NCI-H1105 treated with DMSO at 0.1 percent for 48 hours (cell line): ENCODE measurements at regions not wholly inside any gene's neighbourhood (a gene's known extent, or its start where the extent isn't known, plus 50 kb on each side); places are given as distances from the start of the nearest gene placed in this dataset.

Source experiments
- DNase-seq: peaks from one replicate; lab custom pipeline; 2025; lab: John Stamatoyannopoulos, UW

DNA sequence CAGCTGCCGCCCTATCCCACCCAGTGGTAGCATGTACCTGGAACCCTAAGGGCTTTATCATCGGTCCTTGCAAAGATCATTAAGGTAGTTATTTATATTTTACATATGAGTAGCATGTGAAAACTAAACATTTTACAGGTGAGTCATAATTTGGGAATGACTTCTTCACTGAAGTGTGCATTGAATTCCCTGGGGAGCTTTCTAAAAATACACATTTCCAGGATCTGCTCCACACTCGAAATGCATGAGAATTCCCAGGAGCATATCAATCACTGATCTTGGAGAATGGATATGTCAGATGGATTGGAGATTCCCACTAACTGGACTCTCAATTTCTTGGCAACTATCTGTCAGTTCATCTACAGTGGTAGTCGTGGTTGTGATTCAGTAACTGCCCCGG, 717.5 kb downstream of the IRX1 start:
- no peak for DNase-seq

DNA sequence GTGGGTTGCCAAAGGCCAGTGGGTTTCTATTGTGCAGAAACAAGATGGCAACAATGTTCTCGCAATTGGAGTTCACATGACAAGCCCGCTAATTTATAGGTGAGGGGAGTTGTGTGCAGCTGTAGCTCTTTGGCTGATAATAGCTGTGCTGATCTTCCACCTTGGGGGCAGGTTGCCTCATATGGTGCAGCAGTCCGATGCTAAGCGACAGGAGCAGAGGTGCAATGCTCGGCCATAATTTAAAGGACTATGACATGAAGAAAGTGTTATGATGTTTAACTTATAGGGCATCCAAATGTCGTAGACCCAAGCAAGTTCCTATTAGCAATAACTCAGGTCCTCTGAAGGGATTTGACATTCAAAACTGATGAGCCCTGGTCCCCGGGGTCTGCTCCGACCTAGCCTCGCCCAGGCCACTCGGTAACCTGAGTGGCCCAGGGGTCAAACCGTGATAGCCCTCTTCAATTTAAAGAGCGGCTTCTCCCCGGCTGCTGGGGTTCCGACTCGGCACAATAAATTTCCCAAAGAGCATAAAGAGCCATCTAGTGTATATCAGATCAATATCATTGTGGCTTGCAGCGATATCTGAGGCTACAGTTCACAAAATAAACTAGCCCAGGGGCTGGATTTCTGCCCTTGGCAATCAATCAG, 724.0 kb downstream of the IRX1 start:
- DNase-seq: no peak

DNA sequence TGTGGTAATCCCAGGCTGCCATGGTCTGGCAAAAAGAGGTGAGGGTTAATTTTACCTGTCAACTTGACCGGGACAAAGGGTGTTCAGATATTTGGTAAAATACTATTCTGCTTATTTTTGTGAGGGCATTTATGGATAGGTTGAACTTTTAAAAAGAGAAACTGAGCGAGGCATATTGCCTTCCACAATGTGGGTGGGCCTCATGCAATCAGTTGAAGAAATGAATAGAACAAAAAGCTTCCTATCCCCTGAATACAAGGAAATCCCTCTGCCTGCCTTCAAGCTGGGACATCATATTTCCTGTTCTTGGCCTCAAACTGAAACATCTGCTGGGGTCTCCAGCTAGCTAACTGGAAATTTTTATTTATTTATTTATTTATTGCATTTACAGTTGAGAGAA, 734.7 kb downstream of the IRX1 start:
- DNase-seq: no peak

DNA sequence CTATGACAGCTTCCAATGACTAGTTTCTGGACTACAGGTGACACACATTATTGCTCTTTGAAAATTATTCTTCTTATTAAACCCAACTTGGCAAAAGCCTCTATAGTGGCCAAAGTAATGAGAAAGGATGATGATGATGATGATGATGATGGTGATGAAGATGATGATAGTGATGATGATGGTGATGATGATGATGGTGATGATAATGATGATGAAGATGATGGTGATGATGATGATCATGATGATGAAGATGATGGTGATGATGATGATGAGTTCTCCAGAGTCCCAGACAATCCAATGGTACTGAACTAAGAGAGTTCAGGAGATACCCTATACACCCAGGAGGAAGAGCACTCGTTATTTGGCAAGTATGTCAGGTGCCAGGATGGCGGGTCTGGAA, 739.4 kb downstream of the IRX1 start:
- no peak for DNase-seq

DNA sequence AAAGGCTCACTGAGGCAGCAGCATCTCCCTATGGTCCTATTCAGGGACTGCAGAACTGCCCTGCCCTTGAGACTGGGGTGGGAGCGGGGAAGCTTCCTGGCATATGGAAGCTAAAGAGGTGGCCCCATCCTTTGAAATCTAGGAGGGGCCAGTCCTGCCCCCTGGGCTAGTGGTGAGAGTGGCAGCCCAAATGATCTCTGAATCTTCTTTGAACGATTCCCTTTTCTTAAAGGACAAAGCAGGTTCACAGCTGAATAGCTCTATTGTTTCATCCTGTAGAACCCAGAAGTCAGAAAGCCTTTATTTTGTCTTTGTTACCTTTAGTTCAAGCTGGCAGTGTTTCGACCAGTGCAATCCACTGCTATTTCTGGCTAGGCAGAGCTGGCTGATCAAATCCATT, 741.9 kb downstream of the IRX1 start:
- no peak for DNase-seq

DNA sequence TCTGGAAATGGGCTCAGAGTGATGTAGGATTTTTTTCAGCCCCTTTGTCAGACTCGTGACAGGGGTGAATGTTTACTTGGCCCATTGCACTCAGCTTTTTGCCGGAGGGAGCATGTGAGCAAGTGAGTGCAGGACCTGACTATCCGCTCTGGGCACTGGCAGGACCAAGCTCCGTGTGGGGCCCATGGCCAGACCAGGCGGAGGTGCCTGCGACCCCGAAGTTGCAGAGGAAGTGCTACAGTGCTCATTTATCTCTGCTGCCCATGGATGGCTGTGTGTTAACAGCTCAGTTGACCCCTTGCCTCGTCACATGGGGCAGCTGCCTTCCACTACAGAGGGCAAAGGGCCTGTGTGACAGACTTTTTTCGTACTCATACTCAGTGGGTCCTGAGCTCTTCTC, 744.3 kb downstream of the IRX1 start:
- DNase-seq: no peak

DNA sequence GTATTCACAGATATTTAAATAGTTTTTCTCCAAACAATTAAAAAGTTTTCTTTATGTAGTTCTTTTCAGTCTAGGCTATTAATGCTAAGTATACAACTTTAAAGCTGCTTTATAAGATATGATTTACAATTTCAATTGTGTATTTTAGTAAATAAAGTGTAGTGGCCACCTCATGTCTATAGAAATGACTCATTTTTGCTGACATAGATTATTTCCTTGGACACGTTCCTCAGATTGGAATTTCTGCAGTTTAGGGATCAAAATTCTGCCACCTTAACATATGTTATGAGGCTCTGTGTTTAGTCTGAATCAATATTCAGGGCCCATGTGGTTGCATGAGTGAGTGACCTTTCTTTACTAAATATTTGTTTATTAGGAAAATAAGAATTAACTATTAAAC, 750.2 kb downstream of the IRX1 start:
- no peak for DNase-seq

DNA sequence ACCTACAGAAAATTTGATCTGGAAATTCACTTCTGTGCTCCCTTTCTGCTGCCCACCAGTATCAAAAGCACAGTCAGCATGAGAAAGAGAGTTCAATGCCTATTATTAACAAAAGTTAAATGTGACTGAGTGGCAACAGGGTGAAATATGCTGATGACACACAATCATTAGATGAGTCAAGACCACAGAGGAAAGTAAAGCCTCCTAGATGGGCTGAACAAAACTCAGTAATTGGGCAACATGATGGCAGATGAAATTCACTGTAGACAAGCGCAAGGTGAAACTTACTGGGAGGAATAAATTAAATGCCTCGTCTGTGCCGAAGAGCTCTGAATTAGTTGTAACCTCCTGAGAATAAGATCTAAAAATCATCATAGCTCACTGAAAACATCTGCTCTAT, 752.8 kb downstream of the IRX1 start:
- DNase-seq: no peak

DNA sequence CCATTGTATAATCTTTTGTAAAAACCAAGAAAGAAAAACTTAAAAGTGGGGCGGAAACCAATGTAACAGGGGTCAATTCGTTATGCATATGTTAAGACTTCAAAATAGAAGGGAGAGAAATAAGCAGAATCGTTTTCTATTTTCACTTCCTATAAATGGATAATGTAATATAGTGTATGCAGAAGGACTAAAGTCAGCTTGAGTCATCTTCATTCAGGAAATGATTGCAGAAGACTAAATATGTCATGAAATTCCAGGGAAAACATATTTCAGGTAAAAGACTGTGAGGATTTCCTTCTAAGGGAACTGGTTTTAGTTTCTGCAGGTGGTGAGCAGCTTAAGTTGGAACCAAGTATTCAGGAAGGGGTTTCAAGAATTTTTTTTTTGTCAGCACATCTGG, 753.3 kb downstream of the IRX1 start:
- DNase-seq: no peak

DNA sequence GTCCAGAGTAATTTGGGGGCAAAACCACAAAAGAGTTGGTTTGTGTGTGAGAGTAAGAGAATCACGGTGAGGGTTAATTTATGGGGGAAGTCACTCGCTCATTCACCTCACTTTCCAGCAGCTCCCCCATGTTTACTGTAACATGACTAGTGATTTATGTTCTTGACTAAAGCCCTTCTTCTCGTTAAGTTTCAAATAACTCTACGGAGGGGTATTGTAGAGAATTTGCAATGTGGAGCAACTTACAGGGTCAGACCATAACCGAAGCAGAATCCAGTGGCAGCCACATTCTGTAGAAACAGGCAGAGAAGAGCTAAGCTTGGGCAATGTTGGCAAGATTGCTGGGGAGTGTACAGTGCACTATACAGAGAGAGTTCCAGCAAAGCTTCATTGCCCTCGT, 760.6 kb downstream of the IRX1 start:
- no peak for DNase-seq

DNA sequence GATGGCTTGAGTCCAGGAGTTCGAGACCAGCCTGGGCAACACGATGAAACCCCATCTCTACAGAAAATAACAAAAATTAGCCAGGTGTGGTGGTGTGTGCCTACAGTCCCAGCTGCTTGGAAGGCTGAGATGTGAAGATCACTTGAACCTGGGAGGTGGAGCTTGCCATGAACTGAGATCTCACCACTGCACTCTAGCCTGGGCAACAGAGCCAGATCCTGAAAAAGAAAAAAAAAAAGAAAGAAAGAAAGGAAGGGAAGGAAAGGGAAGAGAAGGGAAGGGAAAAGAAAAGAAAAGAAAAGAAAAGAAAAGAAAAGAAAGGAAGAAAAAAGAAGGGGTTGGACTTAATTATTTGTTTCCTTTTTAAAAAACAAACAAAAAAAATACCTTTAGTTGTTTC, 764.2 kb downstream of the IRX1 start:
- no peak for DNase-seq

DNA sequence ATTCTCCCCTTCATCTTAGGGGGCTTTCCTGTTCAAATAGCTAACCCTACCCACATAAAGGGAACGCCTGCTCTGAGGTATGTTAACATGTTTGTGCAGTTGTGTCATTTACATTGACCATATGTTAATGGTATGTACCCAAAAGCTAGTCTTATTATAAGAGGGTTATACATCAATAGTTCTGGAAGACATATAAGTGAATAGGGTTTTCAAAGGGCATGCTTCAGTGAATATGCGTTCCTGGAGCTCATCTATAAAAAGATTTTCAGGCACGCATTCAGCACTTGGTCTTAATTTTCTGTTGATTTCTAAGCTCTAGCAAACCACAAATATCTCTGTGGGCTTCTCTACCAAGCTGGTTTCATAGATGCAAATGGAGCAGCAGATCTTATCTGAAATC, 766.1 kb downstream of the IRX1 start:
- DNase-seq: no peak

DNA sequence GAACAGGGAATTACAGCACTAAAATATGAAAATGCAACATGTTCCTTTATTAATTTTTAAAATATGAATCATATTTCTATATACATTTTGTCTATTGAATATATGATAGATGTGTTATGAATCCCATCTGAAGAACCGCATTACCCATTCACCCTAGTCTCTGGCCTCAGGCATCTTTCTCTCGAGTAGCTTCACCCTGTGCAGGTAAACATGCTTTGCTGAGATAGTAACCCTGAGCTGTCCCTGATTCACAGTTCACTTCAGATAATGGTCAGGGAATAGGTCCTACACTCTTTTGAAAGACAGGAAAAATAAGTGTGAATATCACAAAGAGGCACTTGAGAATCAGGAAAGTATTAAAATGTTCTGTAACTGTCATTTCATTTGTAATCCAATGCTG, 766.8 kb downstream of the IRX1 start:
- no peak for DNase-seq

DNA sequence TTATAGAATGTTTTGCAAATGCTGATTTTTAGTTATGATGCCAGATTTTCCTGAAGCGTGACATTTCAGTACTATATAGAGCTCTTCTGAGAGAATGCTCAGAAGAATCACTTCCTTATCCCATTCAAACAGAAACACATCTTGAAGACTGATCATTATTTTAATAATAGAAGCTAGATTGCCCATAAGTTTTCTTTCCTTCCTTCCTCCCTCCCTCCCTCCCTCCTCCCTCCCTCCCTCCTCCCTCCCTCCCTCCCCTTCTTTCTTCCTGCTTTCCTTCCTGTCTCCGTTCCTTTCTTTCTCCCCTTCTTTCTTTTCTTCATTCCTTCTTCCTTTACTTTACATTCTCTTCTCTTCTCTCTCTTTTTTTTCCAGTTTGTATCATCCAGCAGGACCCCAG, 767.4 kb downstream of the IRX1 start:
- DNase-seq: no peak

DNA sequence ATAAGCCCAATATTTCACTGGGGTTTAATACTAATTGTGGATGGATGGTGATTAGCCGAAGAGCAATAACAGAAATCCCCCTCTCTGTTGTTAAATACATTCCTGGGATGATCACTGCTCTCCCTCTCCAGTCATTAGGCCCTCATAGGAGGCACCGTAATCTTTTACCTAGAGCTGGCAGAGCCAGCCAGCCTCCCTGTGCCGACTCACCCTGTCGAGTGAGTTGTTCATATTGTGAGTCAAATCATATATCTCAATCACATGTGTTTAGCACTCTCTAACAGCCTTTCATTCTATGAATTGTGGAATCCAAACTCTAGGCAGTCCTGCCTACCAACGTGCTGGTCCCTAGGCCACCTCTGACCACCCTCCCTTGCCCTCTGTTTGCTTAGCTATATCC, 771.0 kb downstream of the IRX1 start:
- DNase-seq: no peak

DNA sequence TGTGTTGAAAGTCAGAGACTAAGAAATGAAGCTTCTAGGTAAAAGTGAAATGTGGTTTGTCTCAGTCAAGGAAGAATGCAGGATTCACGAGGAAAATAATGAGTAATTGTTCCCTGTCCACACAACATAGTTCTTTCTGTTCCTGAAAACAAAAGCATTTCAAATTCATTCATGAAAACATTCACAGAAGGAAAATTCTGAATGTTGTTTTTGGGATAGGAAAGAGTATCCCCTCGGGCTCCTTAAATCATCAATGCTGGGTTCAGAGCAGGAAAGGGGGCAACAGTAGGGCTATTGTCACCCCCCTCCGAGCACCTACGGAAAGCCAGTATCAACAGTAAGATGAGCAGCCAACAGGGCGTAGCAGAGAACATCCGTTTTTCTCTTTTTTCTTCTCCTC, 769.9 kb upstream of the ADAMTS16 start:
- no peak for DNase-seq

DNA sequence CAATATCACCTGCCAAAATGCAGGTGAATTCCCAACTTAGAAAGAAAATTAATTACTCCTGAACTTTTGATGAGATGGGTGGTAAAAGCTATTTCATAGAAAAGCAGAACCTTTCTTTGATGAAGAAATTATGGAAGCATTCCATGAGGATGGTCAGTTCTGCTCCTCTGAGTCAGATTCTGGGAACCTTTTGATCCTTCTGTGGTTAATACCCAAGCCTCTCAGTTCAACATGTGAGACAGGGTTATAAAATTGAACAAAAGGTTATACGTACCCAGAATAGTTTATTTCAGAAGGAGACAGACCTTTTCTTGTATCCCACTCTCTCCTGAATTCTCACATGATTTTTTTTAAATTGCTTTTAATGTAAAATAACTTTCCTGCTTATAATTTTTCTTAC, 767.6 kb upstream of the ADAMTS16 start:
- no peak for DNase-seq

DNA sequence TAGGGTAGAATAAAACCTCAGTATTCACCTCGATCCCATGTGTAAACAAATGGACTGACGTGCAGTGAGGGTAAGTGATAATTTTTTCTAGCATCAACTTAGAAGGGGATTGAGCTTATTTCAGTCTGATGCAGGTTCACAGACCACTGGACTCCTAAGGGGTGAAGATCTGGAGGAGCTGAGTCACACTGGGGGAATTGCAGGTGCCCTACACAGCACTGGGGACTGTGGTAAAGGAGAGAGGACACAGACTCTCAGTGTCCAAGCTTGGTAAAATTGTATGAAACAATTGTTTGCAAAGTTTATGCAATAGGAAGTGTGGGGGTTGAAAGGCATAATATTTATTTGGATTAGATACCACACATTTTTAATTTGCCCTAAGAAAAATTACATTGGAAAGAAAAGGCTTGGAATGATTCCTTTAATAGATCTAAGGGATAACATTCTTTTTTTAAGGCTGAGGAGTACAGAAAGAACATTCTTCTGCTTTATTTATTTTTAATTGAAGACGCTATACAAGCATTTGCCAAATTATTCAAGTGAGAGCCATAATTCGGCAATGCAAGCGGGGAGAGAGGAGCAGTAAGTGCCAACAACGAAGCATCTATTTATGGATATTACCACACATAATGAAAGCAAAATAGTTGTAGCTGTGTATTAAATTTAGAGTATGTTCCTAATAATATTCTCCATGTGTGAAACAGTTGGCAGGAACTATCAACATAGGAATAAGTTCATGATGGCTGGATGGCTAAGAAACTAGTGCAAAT, 766.9 kb upstream of the ADAMTS16 start:
- no peak for DNase-seq

DNA sequence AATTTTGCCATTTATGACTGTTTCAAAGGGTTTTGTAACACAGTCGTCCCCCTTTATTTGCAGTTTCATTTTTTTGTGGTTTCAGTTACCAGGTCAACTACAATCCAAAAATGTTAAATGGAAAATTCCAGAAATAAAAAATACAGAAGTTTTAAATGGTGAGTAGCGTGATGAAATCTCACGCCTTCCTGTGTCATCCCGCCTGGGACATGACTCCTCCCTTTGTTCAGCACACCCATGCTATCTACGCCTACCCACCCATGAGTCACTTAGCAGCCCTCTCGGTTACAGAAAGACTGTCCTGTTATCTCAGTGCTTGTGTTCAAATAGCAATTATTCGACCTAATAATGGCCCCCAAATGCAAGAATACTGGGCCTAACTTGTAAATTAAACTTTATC, 765.3 kb upstream of the ADAMTS16 start:
- DNase-seq: no peak

DNA sequence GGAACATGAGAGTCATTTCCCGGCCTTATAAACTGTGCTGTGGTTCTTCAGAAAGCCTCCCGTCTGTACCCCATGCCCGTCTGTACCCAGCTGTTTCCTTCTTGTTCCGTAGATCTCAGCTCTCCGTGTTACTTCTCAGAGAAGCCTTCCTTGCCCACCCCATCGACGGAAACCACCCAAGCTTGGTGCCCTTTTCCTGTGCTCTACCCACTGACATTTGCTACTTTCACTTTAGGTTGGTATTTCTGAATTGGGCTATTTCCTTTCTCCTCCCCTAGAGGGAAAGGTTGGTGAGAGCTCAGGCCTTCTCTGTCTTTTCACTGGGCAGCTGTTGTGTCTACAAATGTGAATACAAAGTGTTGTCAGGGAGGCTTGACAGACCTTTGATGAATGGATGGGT, 764.5 kb upstream of the ADAMTS16 start:
- DNase-seq: no peak

DNA sequence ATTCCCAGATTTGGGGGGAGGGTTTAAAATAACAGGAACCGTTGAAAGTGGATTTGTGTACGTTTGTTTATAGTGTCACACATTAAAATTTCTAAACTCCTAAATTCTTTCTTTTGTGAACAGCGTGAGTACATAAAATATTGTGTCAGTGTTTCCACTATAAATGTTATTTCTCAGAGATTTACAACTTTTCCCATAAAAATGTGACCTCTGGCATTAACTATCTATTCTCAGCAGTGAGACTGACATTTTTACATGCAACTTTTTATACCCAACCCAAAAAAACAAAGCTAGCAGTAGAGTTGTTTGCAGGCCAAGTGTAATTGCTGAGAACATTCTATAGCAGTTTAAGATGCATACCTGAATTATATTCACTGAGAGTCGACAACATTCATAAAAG, 757.0 kb upstream of the ADAMTS16 start:
- no peak for DNase-seq

DNA sequence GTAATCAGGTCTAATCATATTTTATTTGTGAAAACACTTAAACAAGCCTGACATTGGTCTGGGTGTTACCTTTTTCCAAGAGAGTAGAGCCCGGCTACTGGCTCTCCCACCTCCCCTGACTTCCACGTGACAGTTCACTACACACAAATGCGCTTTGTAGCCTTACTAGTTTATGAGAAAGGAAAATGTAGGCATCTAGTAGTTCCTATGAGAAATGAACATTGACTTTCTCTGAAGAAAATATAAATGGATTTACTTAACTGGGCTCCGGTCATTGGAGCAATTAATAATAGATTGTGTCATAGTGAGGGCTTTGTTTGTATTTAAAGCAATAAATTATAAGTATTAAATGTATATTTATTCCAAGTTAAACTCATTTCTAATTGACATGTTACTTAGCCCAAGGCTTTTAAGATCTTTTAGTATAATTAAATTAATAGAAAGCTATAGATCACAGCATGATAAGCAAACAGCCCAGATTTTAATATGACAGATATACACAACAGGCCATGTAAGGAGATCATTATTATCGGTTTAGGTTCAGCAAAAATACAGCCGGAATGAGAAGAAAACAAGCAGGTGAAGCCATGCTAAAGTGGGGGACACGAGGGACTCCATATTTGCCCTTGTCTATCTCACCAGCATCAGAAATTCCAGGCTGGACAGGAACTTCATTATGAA, 756.5 kb upstream of the ADAMTS16 start:
- DNase-seq: peak; percentile 26

DNA sequence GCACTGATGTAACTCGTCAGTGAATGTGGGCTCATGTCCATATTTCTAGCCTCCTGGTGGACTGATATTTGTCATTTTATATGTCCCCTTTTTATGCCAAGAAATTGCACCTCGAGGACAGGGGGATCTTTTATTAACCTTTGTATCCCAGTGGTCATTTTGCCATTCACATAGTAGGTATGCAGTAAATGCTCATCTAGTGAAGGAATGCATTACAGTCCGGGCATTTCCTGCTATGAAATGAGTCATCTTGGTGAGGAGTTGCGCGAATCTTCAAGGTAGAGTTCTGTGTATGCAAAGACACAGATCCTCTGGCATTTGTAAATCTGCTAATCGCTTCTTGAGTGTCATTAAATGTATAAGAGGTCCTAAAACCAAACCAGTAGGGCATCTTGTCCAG, 755.5 kb upstream of the ADAMTS16 start:
- no peak for DNase-seq

DNA sequence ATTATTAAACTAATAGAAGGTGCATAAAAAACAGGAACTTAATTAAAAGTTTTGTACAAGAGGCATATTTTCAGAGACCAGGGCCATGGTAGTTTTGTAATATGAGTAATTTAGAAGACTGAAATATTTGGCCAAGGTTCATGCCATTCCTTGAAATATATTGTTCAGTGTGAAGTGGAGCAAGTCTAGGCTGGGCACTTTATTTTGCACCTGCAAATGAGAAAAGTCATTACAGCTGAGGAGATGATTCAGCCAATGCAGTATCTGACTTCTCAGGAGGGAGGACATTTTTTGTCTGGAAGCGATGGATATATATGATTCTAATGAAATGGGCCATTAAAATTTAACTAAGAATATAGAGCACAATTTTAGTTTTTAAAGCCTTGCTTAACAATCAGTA, 754.0 kb upstream of the ADAMTS16 start:
- DNase-seq: no peak
